ENCODE measurements at regions not wholly inside any gene's neighbourhood (a gene's known extent, or its start where the extent isn't known, plus 50 kb on each side); places are given as distances from the start of the nearest gene placed in this dataset.

- no peak for TF ChIP-seq CTCF (IDR thresholded peaks at IDR 0.05; ENCODE audit: extremely low read depth, low read depth, low read length)
Measured at GRCh38 chr5:159601216-159601615, 270.9 kb upstream of the IL12B start.

GRCh38 chr5:159602434-159602833 lies 272.1 kb upstream of the IL12B start:
- no peak for DNase-seq (ENCODE audit: insufficient read length, low spot score, missing footprints)
- no peak for TF ChIP-seq CTCF (IDR thresholded peaks at IDR 0.05; ENCODE audit: extremely low read depth, low read depth, low read length)
- H3K4me3 ChIP-seq (ENCODE audit: insufficient read depth, low read length) = no peak overlapping the region
- no peaks in the 10 kb centered on the region for H3K9me3 ChIP-seq (ENCODE audit: low read depth, low read length)
- H3K4me2 ChIP-seq (ENCODE audit: insufficient read depth, low read length) = no peak overlapping the region
- H4K20me1 ChIP-seq (ENCODE audit: insufficient read depth, low read length) = no peaks in the 10 kb centered on the region
- H3K79me2 ChIP-seq (ENCODE audit: insufficient read depth, low read length) = no peaks in the 10 kb centered on the region
- H3K36me3 ChIP-seq (ENCODE audit: insufficient read depth, low read length) = no peaks in the 10 kb centered on the region
- no peak overlapping the region for H2AFZ ChIP-seq (ENCODE audit: low read length)
- no peaks in the 10 kb centered on the region for H3K27me3 ChIP-seq (ENCODE audit: insufficient read depth, low read length)
- no peak overlapping the region for H3K27ac ChIP-seq (ENCODE audit: low read depth, low read length)
- peaks cover 15% of the 10 kb centered on the region for H3K4me1 ChIP-seq (ENCODE audit: insufficient read depth, low read length)

More at GRCh38 chr5:159601216-159601615, 270.9 kb upstream of the IL12B start:
- Histone ChIP-seq H3K27me3 (ENCODE audit: insufficient read depth, low read length) (no peaks in the 10 kb centered on the region), H3K36me3 (ENCODE audit: insufficient read depth, low read length) (no peaks in the 10 kb centered on the region), H3K4me2 (ENCODE audit: insufficient read depth, low read length) (no peak overlapping the region), H3K27ac (ENCODE audit: low read depth, low read length) (no peak overlapping the region), H3K9me3 (ENCODE audit: low read depth, low read length) (no peaks in the 10 kb centered on the region), H2AFZ (ENCODE audit: low read length) (no peak overlapping the region), H3K79me2 (ENCODE audit: insufficient read depth, low read length) (no peaks in the 10 kb centered on the region), H3K4me3 (ENCODE audit: insufficient read depth, low read length) (no peak overlapping the region), H3K4me1 (ENCODE audit: insufficient read depth, low read length) (peaks cover 18% of the 10 kb centered on the region), H4K20me1 (ENCODE audit: insufficient read depth, low read length) (no peaks in the 10 kb centered on the region)
- peak; percentile 27 for DNase-seq (ENCODE audit: insufficient read length, low spot score, missing footprints)

GRCh38 chr5:159605585-159605984 lies 275.3 kb upstream of the IL12B start:
- Histone ChIP-seq H2AFZ (ENCODE audit: low read length) (no peak overlapping the region), H3K79me2 (ENCODE audit: insufficient read depth, low read length) (no peaks in the 10 kb centered on the region), H3K4me1 (ENCODE audit: insufficient read depth, low read length) (peaks cover 20% of the 10 kb centered on the region), H3K4me3 (ENCODE audit: insufficient read depth, low read length) (no peak overlapping the region), H3K36me3 (ENCODE audit: insufficient read depth, low read length) (no peaks in the 10 kb centered on the region), H4K20me1 (ENCODE audit: insufficient read depth, low read length) (no peaks in the 10 kb centered on the region), H3K27me3 (ENCODE audit: insufficient read depth, low read length) (no peaks in the 10 kb centered on the region), H3K27ac (ENCODE audit: low read depth, low read length) (no peak overlapping the region), H3K4me2 (ENCODE audit: insufficient read depth, low read length) (peak overlapping the region; percentile 6), H3K9me3 (ENCODE audit: low read depth, low read length) (no peaks in the 10 kb centered on the region)
- peak; percentile 27 for DNase-seq (ENCODE audit: insufficient read length, low spot score, missing footprints)
- TF ChIP-seq CTCF (IDR thresholded peaks at IDR 0.05; ENCODE audit: extremely low read depth, low read depth, low read length) = no peak

- no peak overlapping the region for H3K4me2 ChIP-seq (ENCODE audit: insufficient read depth, low read length)
- peaks cover 20% of the 10 kb centered on the region for H3K4me1 ChIP-seq (ENCODE audit: insufficient read depth, low read length)
- H2AFZ ChIP-seq (ENCODE audit: low read length) = no peak overlapping the region
- H3K4me3 ChIP-seq (ENCODE audit: insufficient read depth, low read length) = no peak overlapping the region
- no peak for DNase-seq (ENCODE audit: insufficient read length, low spot score, missing footprints)
- no peaks in the 10 kb centered on the region for H3K27me3 ChIP-seq (ENCODE audit: insufficient read depth, low read length)
- no peaks in the 10 kb centered on the region for H3K9me3 ChIP-seq (ENCODE audit: low read depth, low read length)
- no peaks in the 10 kb centered on the region for H4K20me1 ChIP-seq (ENCODE audit: insufficient read depth, low read length)
- no peaks in the 10 kb centered on the region for H3K79me2 ChIP-seq (ENCODE audit: insufficient read depth, low read length)
- no peak for TF ChIP-seq CTCF (IDR thresholded peaks at IDR 0.05; ENCODE audit: extremely low read depth, low read depth, low read length)
- H3K27ac ChIP-seq (ENCODE audit: low read depth, low read length) = no peak overlapping the region
- no peaks in the 10 kb centered on the region for H3K36me3 ChIP-seq (ENCODE audit: insufficient read depth, low read length)
Measured at GRCh38 chr5:159609359-159609758, 279.1 kb upstream of the IL12B start.

Data from osteoblast (primary cell).